ENCODE measurements at regions not wholly inside any gene's neighbourhood (a gene's known extent, or its start where the extent isn't known, plus 50 kb on each side); places are given as distances from the start of the nearest gene placed in this dataset.
"Not testable (repeated sequence)": the region's sequence is repeated elsewhere in the genome, so short reads cannot be mapped to it uniquely, and the experiment has no call there.

DNA sequence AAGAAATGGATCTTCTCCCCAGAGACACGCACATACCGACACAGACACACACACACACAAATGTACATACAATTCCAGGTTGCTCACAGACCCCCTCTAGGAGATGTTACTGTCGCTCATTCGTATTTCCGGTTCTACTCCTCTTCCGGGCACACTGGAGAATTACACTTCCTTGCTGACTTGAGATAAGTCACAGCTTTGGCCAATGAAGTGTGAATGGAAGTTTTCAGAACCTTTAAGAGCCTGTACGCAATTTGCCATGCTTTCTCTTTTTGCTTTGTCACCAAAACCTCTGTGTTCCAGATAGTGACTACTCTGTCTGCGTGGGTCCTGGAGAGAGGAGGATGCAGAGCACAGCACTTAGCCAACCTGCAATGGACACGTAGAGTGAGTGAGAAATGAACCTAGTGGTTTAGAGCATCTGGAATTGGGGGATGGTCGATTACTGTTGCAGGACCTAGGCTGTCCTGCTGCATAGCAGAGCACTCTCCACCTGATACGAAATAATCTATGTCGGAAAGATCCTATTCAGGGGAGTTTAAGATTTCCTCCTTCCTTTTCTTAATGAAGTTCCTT lies 239.5 kb upstream of the TET2 start:
- no peak overlapping the region for H3K27ac Mint-ChIP-seq
- H3K27me3 Mint-ChIP-seq = no peaks in the 10 kb centered on the region
- no peaks in the 10 kb centered on the region for H3K4me1 Mint-ChIP-seq
- peak overlapping the region in 1 of 4 donors; percentile 12 for H3K4me3 Mint-ChIP-seq
- H3K9me3 Mint-ChIP-seq = no peaks in the 10 kb centered on the region
- no peaks in the 10 kb centered on the region for H3K36me3 Mint-ChIP-seq

DNA sequence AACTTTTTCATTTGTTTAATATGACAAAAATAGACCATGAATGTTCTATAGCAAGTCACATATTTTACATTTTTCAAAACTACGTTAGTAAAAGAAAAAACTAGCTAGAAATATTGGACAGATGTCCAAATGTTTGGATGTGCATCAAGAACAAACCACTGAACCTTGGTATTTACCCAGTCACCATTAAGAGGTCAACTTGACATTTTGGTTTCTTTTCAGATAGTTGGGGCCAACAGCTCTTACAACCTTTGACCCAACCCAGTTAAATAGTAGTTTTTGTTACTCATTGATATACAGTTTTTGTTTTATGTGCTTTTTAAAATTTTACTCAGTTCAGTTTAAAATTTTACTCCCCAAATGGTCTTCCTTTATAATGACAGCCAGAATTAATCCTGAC lies 238.7 kb upstream of the TET2 start:
- H3K27ac Mint-ChIP-seq = no peak overlapping the region
- H3K27me3 Mint-ChIP-seq = no peaks in the 10 kb centered on the region
- no peak overlapping the region for H3K4me3 Mint-ChIP-seq
- H3K9me3 Mint-ChIP-seq = peaks cover 0 to 3% (median 0%) of the 10 kb centered on the region in 3 donors
- H3K4me1 Mint-ChIP-seq = no peaks in the 10 kb centered on the region
- no peaks in the 10 kb centered on the region for H3K36me3 Mint-ChIP-seq

DNA sequence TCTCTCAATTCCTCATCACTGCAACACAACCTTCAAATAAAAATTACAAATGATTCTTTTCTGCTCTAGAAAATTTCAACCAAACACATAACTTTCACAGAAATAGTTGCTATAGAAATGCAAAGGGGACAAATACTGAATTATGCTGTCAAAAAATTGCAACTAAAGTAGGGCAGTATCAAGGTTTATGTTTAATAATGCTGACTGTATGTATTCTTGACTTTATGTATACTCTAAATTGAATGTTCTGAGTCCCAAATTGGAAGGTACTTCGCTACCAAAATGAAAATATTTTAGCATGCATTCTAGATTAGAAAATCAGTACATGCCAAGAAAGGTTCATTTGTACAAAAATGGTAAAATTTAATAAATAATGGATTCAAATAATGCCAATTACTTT lies 237.3 kb upstream of the TET2 start:
- H3K9me3 Mint-ChIP-seq = peaks cover 0 to 4% (median 0%) of the 10 kb centered on the region in 3 donors
- H3K27me3 Mint-ChIP-seq = no peaks in the 10 kb centered on the region
- H3K27ac Mint-ChIP-seq = no peak overlapping the region
- H3K4me1 Mint-ChIP-seq = no peaks in the 10 kb centered on the region
- no peak overlapping the region for H3K4me3 Mint-ChIP-seq
- H3K36me3 Mint-ChIP-seq = no peaks in the 10 kb centered on the region

DNA sequence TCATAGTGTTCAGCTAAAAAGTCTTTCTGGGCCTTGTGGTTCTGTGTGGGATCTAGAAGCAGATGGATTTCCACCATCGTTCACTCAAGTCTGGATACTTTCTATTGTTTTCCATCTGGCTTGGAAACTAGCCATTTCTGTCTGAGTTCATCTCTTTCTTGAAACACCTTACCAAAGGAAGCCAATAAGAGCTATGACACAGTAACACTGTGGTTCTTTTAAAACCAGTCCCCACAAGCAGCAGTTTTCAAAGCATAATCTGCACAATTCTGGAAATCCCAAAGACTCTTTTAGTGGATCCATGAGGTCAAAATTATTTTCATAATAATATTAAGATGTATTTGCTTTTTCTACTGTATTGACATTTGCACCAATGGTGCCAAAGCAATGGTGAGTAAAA lies 234.2 kb upstream of the TET2 start:
- no peak overlapping the region for H3K27ac Mint-ChIP-seq
- no peaks in the 10 kb centered on the region for H3K4me1 Mint-ChIP-seq
- no peaks in the 10 kb centered on the region for H3K36me3 Mint-ChIP-seq
- no peak overlapping the region for H3K4me3 Mint-ChIP-seq
- peaks cover 0 to 4% (median 0%) of the 10 kb centered on the region in 3 donors for H3K9me3 Mint-ChIP-seq
- H3K27me3 Mint-ChIP-seq = no peaks in the 10 kb centered on the region

DNA sequence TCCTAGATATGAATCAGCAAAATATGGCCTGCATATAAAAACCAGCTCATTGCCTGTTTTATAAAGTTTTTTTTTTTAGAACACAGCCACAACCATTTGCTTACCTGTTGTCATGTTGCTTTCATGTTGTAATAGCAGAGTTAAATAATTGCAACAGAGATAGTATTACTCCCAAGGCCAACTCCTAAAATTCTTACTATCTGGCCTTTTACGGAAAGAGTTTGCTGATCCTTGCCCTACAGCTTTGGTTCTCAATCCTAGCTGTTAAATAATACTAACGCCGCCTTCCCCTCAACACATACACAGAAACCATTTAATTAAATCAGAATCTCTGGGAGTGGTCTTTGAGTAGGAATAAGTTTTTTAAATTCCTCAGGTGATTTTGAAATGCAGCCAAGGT lies 231.3 kb upstream of the TET2 start:
- Mint-ChIP-seq H3K9me3 (peaks cover 0 to 4% (median 0%) of the 10 kb centered on the region in 3 donors), H3K4me1 (peaks cover 0 to 2% (median 2%) of the 10 kb centered on the region in 3 donors), H3K27me3 (no peaks in the 10 kb centered on the region), H3K36me3 (no peaks in the 10 kb centered on the region), H3K4me3 (no peak overlapping the region), H3K27ac (no peak overlapping the region)

DNA sequence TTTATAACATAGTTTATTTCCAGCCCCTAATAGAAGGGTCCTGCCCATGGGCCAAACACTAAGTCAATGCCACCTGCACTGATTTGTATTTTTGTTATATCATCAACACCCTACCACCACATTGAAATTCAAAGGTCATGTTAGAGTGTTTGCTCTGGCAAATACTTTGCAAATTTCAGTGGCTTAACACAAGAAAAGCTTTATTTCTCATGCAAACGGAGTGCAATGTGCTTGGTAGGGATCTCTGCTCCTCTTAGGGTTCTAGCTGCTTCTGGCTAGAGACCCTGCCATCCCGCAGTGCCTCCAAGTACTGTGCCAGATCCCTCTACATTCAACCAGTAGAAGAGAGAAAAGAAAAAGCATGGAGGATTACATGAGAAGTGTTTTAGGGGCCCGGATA lies 230.8 kb upstream of the TET2 start:
- H3K4me3 Mint-ChIP-seq = no peak overlapping the region
- no peaks in the 10 kb centered on the region for H3K27me3 Mint-ChIP-seq
- H3K9me3 Mint-ChIP-seq = peaks cover 0 to 4% (median 0%) of the 10 kb centered on the region in 3 donors
- no peaks in the 10 kb centered on the region for H3K36me3 Mint-ChIP-seq
- H3K27ac Mint-ChIP-seq = no peak overlapping the region
- peaks cover 0 to 2% (median 2%) of the 10 kb centered on the region in 3 donors for H3K4me1 Mint-ChIP-seq

DNA sequence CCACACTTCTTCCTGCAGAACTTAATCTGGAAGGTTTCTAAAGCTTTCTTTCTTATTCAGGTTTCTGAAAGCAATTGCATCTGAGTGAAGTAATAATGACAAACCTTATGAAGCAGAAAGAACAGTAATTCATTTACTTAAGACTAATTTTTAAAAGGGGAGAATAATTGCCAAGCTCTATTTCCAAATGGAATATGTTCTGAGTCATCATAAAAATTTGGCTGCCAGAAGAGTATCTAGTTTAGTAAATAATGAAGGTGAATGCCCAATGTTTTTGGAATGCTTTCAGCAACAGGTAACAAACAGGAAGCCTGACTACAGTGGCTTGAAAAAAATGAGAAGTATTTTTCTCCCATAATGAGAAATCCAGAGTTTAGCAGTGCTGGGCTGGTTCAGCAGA lies 227.3 kb upstream of the TET2 start:
- no peak overlapping the region for H3K27ac Mint-ChIP-seq

DNA sequence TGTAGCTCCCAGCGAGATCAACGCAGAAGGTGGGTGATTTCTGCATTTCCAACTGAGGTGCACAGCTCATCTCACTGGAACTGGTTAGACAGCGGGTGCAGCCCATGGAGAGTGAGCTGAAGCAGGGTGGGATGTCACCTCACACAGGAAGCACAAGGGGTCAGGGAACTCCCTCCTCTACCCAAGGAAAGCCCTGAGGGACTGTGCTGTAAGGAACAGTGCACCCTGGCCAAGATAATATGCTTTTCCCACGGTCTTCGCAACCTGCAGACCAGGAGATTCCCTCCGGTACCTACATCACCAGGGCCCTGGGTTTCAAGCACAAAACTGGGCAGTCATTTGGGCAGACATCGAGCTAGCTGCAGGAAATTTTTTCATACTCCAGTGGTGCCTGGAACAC lies 216.4 kb upstream of the TET2 start:
- peak overlapping the region; percentile 73 to 90 (median 83) for H3K27ac Mint-ChIP-seq
- H3K27me3 Mint-ChIP-seq = no peaks in the 10 kb centered on the region
- H3K9me3 Mint-ChIP-seq = peaks cover 0 to 5% (median 0%) of the 10 kb centered on the region in 3 donors
- peak overlapping the region in 2 of 4 donors; percentile 83 to 89 for H3K4me3 Mint-ChIP-seq
- peaks cover 6% of the 10 kb centered on the region for H3K36me3 Mint-ChIP-seq
- H3K4me1 Mint-ChIP-seq = peaks cover 26 to 40% (median 36%) of the 10 kb centered on the region in 3 donors

More for the DNA sequence above, 227.3 kb upstream of the TET2 start:
- H3K9me3 Mint-ChIP-seq = no peaks in the 10 kb centered on the region
- H3K4me1 Mint-ChIP-seq = peaks cover 0 to 2% (median 2%) of the 10 kb centered on the region in 3 donors
- H3K4me3 Mint-ChIP-seq = no peak overlapping the region
- no peaks in the 10 kb centered on the region for H3K36me3 Mint-ChIP-seq
- H3K27me3 Mint-ChIP-seq = no peaks in the 10 kb centered on the region

DNA sequence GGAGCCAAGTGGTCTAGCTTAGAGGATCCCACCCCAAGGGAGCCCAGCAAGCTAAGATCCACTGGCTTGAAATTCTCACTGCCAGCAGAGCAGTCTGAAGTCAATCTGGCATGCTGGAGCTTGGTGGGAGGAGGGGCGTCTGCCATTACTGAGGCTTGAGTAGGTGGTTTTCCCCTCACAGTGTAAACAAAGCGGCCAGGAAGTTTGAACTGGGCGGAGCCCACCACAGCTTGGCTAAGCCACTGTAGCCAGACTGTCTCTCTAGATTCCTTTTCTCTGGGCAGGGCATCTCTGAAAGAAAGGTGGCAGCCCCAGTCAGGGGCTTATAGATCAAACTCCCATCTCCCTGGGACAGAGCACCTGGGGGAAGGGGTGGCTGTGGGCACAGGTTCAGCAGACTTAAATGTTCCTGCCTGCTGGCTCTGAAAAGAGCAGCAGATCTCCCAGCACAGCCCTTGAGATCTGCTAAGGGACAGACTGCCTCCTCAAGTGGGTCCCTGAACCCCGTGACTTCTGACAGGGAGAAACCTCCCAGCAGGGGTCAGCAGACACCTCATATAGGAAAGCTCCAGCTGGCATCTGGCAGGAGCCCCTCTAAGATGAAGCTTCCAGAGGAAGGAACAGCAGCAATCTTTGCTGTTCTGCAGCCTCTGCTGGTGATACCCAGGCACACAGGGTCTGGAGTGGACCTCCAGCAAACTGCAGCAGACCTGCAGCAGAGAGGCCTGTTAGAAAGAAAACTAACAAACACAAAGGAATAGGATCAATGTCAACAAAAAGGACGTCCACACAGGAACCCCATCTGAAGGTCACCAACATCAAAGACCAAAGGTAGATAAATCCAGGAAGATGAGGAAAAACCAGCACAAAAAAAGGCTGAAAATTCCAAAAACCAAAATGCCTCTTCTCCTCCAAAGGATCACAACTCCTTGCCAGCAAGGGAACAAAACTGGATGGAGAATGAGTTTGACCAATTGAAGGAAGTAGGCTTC lies 215.6 kb upstream of the TET2 start:
- H3K27me3 Mint-ChIP-seq = not testable (repeated sequence)
- H3K4me1 Mint-ChIP-seq = peaks cover 26 to 40% (median 36%) of the 10 kb centered on the region in 3 donors

DNA sequence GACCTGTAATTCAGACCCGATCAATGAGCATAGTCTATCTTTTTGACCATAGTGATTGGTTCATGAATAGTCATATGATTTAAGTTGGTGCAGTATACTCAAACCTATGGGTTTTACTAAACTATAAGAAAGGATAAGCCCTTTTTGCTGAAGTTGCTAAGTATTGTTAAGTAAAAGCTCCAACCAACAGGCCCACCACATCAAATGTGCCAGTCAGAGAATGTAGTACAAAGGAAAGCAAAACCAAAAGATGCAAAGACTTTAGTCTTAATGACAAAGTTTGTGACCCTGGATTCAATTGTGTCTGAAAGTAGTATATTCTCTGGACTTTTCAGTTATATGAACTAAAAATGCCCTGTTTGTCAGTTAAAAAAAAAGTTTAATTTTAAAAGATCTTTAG lies 208.1 kb upstream of the TET2 start:
- Mint-ChIP-seq H3K27ac (no peak overlapping the region), H3K36me3 (no peaks in the 10 kb centered on the region), H3K9me3 (peaks cover 0 to 3% (median 0%) of the 10 kb centered on the region in 3 donors), H3K4me1 (peaks cover 0 to 2% (median 1%) of the 10 kb centered on the region in 3 donors), H3K27me3 (no peaks in the 10 kb centered on the region), H3K4me3 (no peak overlapping the region)

More for the DNA sequence above, 215.6 kb upstream of the TET2 start:
- H3K36me3 Mint-ChIP-seq, H3K9me3 Mint-ChIP-seq: not testable (repeated sequence)
- Mint-ChIP-seq H3K4me3 (peak overlapping the region in 3 of 4 donors; percentile 51 to 89 (median 83)), H3K27ac (peak overlapping the region; percentile 73 to 90 (median 83))

DNA sequence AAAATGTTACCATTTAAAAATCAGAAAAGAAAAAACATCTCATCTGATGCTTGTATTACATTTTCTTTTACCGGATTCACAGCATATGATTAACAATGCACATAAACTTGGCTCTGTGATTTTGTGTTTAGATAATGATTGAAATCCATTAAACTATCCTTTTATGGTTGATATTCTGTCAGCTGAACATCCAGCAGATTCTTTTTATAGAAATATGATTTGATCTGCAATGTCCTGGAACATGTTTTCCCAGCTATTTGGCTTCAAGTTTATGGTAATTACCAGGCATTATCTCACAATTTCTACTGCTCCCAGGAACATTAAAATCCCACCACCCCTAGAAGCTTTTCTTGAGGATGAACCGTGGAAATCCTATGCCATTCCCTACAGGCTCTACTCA lies 205.7 kb upstream of the TET2 start:
- Mint-ChIP-seq H3K9me3 (peaks cover 0 to 2% (median 0%) of the 10 kb centered on the region in 3 donors), H3K4me1 (peaks cover 0 to 2% (median 1%) of the 10 kb centered on the region in 3 donors), H3K27ac (no peak overlapping the region), H3K4me3 (no peak overlapping the region), H3K27me3 (no peaks in the 10 kb centered on the region), H3K36me3 (no peaks in the 10 kb centered on the region)

DNA sequence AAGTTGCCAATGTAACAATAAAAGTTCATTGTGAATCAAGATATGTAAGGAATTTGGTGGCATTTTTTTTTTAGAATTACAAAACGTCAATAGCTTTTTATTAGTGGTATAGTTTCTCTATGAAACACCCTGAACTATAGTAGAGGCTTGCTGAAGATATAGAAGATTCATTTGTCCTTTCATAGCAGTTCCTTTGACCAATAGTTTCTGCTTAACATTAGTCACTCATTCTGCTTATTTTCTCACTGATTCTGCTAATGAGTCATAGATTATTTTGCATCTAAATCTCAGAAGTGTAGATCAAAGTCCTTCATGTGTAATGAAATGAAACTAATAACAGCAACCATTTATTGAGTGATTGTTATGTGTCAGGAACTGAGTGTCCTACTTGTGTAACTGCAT lies 205.0 kb upstream of the TET2 start:
- Mint-ChIP-seq H3K4me1 (peaks cover 0 to 2% (median 1%) of the 10 kb centered on the region in 3 donors), H3K27me3 (no peaks in the 10 kb centered on the region)

DNA sequence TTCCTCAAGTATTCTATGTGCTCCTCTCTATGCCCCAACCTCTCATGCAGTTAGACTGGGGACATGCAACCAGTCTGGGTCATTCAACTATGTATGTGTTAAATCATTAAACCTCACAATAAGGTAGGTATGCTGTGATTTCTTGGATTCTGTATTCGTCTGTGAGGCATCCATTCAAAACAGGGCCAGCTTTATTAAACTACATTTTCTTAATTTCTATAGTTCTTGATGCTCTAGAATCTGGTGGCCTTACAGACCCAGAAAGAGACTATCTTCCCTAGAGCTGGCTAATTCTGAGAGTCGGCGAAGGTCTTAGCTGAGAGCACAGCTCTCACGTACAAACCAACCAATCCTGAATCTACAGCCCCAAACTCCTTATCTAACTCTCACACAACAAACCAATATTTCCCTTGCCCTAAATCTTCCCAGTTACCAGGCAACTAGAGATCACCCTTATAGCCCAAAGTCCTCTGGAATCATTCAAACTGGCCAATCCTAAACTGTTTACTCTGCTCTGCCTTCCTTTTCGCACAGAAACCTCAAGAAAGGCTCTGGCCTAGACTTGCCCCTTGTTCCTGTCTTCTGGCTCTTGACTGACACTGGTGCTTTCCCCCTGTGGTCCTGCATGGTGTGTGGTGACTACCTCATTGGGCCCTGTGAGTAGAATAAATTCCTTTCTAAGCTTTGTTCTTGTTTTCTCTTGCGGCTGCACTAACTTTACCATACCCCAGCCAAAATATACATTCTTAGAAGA lies 203.5 kb upstream of the TET2 start:
- Mint-ChIP-seq H3K27ac (no peak overlapping the region), H3K4me3 (no peak overlapping the region), H3K4me1 (peaks cover 0 to 1% (median under 1%) of the 10 kb centered on the region in 3 donors), H3K9me3 (peaks cover 0 to 2% (median 0%) of the 10 kb centered on the region in 3 donors), H3K27me3 (no peaks in the 10 kb centered on the region), H3K36me3 (no peaks in the 10 kb centered on the region)

More for the DNA sequence above, 205.0 kb upstream of the TET2 start:
- H3K36me3 Mint-ChIP-seq = no peaks in the 10 kb centered on the region
- H3K4me3 Mint-ChIP-seq = no peak overlapping the region
- no peak overlapping the region for H3K27ac Mint-ChIP-seq
- H3K9me3 Mint-ChIP-seq = peaks cover 0 to 2% (median 0%) of the 10 kb centered on the region in 3 donors

DNA sequence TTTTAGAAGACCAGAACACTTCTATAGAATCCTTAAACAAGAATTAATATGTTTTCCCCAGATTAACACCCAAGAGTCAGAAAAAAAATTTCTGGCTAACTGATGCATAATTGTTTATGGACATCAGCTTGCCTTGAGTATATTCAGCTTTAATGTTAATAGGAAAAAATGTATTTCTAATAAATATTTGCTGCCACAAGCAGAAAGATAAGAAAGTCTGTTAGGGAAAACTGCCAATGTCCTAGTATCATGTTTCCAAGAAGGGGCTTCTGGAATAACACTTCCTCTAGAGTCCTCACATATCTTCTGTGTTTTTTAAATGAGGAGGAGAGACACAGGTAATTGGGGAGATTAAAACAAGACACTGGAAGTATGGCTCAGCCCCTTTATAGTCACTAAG lies 202.1 kb upstream of the TET2 start:
- no peaks in the 10 kb centered on the region for H3K27me3 Mint-ChIP-seq
- no peak overlapping the region for H3K27ac Mint-ChIP-seq
- no peak overlapping the region for H3K4me3 Mint-ChIP-seq
- H3K36me3 Mint-ChIP-seq = no peaks in the 10 kb centered on the region
- H3K9me3 Mint-ChIP-seq = peaks cover 0 to 2% (median 0%) of the 10 kb centered on the region in 3 donors
- H3K4me1 Mint-ChIP-seq = no peaks in the 10 kb centered on the region
